Cortex of kidney (tissue), 1 donor: ENCODE measurements at regions not wholly inside any gene's neighbourhood (a gene's known extent, or its start where the extent isn't known, plus 50 kb on each side); places are given as distances from the start of the nearest gene placed in this dataset.

Source experiments
- DNase-seq: peaks from one replicate; lab custom pipeline; 2025; lab: John Stamatoyannopoulos, UW

DNA sequence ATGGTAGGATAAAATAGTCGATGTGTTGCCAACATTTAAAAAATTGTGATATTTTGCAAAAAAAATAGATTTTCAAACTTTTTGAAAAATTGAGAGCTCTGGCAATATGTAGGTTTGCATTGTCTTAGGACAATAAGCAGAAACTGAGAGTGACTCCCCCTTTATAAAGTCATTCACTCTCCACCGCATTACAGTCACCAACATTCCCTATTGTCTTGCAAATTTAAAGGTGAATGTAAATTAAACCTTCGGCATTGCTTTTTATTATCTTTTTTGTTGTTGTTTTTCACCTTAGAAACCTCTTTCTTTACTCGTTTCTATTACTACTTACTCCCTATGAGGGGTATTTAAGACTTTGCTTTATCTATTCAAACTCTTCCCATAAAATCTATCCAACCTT is 944.2 kb downstream of the DTWD2 start:
- DNase-seq, result no peak

DNA sequence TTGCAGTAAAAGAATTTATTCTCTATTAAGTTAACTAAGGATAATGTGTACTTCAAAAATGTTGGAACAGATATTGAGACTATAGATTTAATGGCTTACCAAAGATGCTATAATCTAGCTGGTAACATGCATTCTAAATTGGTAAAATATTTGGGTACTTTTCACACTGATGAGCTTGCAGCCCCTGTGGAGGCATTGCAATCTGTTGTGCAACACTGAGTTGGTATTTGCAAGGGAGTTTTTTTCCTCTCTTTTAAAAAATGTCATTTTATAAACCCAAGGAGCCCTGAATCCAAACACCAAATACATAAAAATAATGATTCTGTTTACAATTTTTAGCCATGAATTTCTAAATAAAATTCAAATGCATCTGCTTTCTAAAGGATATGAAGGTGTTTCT is 944.8 kb downstream of the DTWD2 start:
- DNase-seq, result no peak

DNA sequence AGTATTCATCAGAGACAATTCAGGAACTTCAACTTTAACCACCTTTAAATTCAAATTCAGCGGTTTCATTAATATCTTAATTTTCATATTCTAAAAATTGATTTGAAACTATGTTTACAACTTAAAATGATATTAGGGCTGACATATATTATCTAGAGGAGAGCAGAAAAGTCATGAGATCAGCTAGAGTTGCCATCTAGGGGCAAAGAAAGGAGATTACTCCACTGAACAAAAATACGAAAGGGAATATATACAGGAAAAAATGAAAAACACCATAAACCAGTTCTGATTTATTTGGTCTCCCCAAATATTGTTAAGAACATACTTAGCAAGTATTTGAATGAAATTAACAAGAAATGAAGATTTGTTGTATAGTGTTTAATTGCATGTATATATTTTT is 946.3 kb downstream of the DTWD2 start:
- DNase-seq, result no peak

DNA sequence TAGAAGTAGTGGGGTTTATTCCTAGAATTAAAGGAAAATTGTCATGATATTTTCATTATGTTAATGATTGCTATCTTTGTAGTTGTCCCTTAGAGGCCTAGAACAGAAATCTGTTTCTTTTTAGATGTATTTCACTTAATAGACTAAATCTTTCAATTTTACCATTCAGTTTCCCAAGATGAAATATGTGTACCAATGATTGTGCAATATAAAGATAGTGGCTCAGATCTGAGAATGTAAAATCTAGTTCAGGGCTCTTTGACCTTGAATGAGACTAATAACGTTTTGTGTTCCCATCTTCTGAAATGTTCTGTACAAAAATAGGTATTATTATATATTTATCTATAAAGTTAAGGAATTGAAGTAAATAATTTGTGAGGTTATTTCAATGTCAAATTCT is 947.9 kb downstream of the DTWD2 start:
- DNase-seq, result no peak

DNA sequence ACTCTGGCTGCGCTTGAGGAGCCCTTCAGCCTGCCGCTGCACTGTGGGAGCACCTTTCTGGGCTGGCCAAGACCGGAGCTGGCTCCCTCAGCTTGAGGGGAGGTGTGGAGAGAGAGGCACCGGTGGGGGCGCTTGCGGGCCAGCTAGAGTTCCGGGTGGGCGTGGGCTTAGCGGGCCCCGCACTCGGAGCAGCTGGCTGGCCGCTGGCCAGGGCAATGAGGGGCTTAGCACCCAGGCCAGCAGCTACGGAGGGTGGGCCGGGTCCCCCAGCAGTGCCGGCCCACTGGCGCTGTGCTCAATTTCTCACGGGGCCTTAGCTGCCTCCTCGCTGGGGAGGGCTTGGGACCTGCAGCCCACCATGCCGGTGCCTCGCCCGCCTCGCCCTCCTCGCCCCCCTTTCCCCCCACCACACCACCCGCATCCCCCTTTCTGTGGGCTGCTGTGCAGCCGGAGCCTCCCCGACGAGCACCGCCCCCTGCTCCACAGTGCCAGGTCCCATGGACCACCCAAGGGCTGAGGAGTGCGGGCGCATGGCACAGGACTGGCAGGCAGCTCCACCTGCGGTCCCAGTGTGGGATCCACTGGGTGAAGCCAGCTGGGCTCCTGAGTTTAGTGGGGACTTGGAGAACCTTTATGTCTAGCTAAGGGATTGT is 954.5 kb downstream of the DTWD2 start:
- peak; percentile 3 for DNase-seq

DNA sequence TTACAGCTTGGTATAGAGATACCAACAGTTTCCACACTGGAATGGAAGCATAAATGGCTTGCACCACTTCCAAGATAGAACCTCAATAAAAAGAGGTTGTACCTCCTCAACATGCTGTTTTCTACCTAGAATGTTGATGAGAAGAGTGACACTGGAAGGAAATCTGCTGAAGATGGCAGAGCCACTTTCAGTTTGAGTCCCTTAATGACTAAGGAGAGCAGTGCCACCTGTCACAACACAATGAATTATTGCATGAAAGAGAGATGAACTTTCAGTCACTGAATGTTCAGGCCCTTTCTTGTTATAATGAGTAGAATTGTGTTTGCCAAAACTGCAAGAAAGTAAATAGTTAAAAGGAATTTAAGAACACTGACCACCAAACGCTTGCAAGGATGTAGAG is 958.5 kb downstream of the DTWD2 start:
- no peak for DNase-seq

DNA sequence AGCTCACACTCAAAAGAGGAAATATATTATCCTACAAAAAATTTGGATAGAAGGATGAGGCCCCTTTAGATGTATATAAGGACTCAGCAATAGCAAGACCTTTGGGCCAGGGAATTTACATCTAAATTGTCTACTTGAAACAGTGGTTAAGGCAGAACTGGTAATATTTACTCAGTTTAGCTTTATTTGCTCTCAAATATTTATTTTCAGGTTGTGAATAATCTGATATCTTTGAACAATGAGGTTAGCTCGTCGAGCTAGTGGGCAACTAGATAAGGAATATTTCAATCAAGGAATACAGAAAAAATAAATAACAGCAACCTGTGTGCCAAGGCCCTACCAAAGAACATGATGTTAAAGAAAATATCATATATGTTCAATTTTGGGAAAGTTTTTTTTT is 966.3 kb downstream of the DTWD2 start:
- DNase-seq, result no peak

DNA sequence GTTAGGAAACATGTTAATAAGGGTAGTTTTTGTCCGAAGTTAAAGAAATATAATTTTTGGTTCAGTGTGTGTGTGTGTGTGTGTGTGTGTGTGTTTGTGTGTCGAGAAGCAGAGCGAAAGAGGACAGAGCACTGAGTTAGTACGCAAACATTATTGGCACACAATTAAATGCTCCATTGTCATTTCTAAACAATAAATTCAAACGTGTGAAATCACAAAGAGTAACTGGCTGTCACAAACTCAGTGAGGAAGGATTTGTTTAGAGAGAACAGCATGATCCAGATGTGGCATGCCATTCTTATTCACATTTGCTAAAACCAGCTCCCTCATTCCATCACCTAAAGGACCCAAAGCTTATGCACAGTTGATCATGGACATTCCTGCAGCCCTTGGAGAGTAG is 970.8 kb downstream of the DTWD2 start:
- DNase-seq, result no peak

DNA sequence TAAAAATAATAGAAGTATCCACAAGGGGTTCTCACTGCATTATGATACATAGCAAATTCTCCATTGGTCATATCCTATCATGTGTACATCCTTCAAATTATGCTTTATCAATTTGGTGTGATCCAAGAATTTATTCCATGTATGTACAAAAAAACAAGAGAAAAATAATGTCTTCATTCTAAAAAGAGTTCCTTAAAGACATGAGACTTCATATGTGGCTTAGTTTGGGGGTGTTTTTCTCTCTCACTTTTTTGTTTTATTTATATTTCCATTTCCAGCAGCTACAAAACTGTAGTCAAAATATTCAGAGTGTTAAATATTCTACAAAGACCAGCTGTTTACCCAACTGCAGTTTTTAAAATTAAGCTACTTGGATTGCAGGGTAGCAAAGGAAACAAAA is 972.0 kb downstream of the DTWD2 start:
- no peak for DNase-seq

DNA sequence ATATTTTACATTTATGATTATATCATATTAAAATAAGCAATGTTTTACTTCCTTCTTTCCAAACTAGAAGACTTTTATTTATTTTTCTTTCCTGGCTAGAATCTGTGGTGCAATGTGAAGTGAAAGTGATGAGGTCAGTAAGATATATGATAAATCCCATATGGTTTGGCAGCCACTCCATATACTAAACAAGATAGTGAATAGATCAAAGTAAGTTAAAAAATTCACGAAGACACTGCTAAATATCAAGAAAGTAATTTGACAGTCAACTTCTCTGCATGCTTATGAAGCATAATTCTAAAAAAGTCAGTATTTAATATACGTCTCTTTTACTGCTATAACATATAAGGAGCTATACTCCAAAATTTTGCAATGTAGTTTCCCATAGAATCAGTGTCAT is 972.8 kb downstream of the DTWD2 start:
- DNase-seq, result no peak

DNA sequence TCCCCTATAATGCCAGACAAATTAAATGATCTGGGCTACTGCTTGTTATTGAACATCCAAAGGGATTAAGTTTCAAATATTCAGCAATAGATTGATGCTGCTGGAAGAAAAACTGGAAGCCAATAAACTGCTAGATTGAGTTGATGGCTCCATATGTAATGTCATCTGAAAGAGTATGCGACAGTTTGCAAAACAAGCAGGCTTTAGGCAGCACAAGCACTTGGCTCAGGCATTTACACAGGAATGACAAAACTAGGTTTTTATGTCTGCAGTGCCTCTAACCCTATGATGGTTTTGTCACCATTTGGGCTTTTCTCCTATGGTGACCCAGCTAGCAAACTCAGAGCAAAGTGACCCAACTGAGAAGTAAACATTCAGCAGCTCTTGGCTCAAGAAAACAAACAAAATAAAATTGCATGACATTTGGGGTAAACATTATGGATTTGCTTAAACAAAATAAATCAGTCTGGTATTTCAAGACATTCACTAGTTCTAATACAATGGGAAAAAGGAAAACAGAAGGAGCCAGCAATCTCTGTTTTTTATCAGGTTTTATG is 978.5 kb downstream of the DTWD2 start:
- DNase-seq, result no peak

DNA sequence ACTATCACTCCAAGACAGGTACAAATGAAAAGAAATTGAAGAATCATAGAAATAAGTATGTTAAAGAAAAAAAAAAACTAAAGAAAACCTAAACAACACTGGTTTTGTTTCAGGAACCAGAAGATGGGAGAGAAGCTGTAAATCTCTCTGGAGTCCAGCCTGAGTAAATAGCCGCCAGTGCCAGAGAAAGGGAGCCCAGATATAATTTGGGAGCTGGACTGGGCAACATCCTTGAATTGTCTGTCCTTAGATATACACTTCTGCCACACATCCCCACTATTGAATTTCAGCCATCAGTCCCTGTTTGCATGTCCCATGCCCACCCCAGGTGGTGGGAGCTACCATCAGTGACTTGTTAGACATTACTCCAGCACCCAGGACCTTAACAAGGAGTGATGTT is 979.6 kb downstream of the DTWD2 start:
- DNase-seq, result no peak

DNA sequence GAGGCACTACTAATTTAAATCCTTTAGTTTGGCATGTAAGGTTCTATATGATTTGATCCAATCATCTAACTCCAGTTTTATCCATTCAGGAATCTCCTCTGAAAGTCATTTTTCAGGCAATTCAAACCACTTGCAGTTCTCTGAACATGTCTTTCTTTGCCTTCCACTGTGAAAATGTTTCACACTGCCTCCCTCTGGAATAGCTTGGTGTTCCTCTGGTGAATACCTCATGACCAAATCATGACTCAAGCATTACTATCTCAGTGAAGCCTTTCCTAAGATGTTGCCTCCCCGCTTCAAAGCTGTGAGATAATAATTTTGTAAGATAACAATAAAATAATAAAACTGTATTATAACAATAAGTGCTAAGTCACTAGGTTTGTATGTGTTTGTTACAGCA is 981.1 kb downstream of the DTWD2 start:
- no peak for DNase-seq

DNA sequence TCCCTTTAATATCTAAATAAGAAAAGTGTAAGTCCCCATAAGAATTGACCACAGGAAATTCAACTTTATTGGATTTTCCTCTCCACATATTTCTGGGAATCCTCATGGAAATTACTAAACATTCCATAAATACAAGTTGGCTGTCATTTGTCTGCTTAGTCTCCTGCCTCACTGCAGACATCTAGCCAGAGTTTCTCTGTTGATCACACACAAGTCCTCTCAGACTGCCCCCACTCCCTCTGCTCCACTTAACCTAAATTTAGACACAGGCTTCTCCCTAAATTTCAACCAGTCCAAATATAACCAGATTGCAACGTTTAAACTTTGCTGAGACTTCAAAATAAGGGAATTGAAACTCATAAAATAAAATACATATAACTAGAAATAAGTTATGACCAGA is 982.1 kb downstream of the DTWD2 start:
- no peak for DNase-seq

DNA sequence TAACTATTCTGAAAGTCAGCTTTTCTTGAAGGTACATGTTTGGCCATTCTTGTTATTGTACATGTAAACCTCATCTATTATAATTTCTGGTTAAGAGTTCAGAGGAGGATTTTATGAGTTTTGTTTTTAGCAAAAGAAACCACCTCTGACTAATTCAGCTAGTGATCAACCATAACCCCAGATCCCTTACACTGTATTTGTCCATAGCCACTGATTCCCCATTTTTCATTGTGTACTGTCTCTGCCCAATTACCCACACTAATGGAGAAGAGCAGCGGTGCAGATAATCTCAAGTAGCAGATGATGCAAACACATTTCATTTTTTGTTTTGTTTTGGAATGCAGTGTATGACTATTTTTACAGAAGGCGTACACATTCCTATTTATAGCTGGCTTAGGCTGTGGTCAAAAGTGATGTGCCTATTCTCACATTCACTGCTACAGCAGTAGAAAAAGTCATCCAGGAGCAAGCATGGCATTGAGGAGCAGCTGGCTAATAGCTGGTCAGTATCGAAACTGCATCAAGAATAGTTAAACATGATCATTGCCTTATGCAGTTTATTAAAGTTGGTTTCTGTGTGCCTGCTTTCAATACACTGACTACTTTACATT is 988.3 kb downstream of the DTWD2 start:
- DNase-seq, result no peak

DNA sequence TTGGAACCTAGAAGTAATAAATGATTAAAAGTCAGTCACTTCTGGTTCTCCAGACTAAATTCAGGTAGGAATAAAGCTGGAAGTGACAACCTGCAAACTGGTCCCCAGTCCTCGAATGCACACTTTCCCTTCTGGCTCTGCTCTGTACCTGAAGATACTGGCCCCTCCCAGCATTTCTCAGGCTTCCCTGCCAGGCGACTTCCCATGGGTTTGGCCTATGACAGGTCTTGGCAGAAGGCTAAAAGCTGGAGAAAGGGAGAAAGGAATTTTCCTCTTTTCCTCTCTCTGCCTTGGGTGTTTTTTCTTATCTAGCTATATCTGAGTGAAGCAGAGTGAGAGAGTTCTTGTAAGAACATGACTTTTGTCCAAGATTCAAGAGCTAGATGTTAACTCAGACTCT is 1005.7 kb downstream of the DTWD2 start:
- no peak for DNase-seq

DNA sequence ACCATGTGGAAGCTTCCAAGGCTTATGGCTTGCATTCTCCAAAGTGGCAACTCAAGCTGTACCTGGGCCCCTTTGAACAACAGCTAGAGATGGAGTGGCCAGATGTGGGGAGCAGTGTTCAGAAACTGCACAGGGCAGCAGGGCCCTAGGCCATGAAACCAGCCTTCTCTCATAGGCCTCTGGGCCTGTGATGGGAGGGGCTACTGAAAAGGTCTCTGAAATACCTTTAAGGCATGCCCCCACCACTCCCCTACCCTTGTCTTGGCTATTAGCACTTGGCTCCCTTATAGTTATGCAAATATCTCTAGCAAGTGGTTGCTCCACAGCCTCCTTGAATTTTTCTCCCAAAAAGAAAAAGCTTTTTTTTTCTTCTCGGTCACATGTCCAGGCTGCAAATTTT is 1014.6 kb downstream of the DTWD2 start:
- no peak for DNase-seq

DNA sequence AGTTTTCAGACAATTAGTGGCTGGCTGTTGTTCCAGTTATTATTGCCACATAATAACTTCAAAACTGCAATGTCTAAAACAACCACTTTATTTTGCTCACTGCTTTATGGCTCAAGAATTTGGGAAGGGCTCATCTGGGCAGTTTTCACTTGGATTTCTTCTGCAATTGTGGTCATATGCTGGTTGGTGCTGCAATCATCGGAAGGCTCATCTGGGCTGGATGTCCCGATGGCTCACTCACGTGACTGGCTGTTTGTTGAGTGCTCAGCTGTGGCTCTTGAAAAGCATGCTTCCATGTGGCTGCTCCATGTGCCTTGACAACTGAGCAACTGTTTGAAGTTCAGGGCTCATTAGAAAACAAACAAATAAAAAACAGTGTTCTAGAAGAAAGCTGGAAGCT is 1032.5 kb downstream of the DTWD2 start:
- DNase-seq, result no peak

DNA sequence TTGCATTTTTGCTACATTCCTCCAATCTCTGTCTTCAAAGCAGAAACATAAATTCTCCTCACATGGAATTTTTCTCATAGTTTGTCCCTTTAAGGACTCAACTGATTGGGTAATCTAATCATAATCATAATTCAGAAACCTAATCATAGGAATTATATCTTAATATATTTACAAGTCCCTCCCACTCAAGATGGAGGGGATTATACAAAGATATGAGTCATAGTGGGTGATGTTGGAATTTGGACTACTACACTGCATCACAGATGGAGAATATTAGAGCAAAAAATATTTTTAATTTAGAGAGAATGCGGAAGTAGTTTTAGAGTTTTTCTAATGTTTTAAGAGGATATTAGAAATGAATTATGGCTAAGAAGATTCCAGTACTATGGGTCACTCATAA is 1034.0 kb downstream of the DTWD2 start:
- DNase-seq, result no peak

DNA sequence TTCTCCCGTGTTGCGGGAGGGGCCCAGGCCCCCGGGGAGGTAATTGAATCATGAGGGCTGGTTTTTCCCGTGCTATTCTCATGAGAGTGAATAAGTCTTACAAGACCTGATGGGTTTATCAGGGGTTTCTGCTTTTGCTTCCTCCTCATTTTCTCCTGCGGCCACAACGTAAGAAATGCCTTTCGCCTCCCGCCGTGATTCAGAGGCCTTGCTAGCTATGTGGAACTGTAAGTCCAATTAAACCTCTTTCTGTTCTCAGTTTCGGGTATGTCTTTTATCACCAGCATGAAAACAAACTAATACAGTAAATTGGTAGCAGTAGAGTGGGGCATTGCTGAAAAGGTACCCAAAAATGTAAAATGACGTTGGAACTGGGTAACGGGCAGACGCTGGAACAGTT is 1035.1 kb downstream of the DTWD2 start:
- DNase-seq, result no peak

DNA sequence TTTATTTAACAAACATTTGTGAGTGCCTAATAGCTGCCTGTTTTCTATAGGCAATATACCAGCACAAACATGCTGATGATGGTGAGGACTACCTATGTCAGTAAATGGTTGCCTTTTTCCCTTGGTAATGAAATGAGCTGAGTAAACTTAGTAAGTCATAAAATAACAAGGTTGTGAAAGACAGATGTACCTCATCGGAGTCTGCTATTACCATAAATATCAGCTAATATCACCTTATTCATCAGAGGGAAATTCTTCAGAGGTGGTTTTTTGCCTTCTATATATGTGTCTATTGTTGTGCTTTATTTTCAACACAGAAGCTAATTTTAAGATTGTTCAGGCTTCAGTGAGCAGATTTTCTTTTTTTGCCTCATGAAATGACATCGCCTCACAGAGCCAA is 1040.5 kb downstream of the DTWD2 start:
- DNase-seq, result no peak

DNA sequence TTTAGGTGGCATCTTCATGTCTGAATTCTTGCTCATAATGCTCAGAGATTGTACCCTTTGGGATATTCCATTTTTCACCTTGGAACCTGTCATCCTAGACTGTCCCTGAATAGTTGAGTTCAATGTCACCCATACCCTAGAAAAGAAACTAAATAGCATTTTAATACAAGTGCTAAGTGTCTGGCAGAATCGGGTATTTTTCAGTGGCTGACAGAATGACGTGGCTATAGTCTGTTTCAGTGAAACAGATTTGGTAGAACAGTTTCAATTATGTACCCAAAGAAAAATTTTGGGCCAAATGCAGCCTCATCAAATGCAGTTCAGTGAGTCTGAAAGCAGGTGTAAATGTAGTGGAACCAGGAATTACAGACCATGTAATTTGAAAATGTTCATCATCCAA is 1041.2 kb downstream of the DTWD2 start:
- DNase-seq, result no peak

DNA sequence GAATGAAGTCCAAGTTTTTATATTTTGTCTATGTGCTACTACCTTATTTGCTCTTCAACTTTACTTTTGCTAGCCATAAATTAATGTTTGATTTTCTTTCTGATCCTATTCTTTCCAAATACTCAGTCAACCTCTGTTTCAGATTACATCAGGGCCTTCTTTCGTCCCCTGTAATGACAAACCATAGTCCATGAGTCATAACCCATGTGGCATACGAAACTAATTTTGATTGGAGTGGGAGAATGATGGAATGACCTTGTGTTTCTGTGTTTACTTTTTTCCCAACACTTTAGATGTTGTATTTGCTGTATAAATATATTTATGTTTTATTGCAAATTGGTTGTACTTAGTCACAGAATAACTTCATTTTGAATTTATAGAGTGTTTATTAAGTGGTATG is 1043.1 kb downstream of the DTWD2 start:
- no peak for DNase-seq

DNA sequence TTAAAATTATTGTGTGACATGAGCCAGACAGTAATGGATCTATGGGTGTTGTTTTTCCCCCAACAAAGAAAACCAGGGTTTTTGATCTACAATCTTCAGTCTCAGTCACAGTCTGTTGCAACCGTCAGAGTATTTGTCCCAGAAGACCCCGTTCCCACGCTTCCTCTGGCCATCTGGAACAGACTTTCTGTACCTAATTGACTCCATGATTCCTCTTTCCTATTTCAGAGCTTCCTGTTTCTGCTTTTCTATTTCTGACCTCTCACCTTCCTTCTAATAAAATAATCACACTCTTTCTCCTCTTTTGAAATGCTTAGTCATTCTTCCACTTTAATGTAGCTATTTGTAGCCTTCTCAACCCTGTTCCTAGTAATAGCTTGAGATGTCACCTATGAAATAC is 1044.8 kb downstream of the DTWD2 start:
- DNase-seq, result no peak
